Upper lobe of left lung (tissue), 4 donors: ENCODE measurements at regions not wholly inside any gene's neighbourhood (a gene's known extent, or its start where the extent isn't known, plus 50 kb on each side); places are given as distances from the start of the nearest gene placed in this dataset.

ENCODE experiments used
- CTCF ChIP-seq, 6 experiments: fragments of 450-650 bp in 4 of 6; fragments of 200-600 bp in 2 of 6; sonication (generic) in 2 of 6; IDR thresholded peaks; one replicate each; pipeline ENCODE4 v1.5.1; 2016 to 2019; ENCODE audit warnings: antibody characterized with exemption in 6 of 6
- EP300 ChIP-seq, 4 donors: sonication (generic); formaldehyde crosslinking; IDR thresholded peaks; one replicate each; pipeline ENCODE4 v1.5.1; 2017; ENCODE audit warnings: antibody characterized with exemption in 4 of 4, control low read depth in 2 of 4
- POLR2A ChIP-seq, 4 donors: fragments of 450-650 bp; IDR thresholded peaks; one replicate each; pipeline ENCODE4 v1.5.1; 2016 to 2017; ENCODE audit warnings: antibody characterized with exemption in 4 of 4, mild to moderate bottlenecking in 2 of 4
- POLR2AphosphoS5 ChIP-seq, 2 donors: sonication (generic); formaldehyde crosslinking; IDR thresholded peaks; one replicate each; pipeline ENCODE4 v1.5.1; 2017; ENCODE audit warnings: antibody characterized with exemption in 2 of 2

DNA sequence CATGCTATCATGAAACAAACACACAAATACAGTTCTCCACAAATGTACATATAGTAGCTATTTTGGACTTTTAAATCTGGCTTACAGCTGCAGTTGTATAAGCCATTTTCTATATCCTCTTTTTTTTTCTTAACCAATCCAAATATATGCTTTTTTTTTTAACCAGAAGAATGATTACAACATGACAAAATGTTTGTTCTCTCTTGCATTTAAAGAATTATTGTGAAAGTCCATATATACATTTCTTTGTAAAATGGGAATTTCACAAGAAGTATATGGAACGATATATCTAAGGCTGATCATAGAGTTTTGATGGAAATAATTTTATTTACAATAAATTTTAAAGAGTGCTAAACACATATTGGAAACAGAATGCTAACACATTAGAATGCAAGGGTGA is 95.6 kb downstream of the CD200R1L start:
- no peak for TF ChIP-seq POLR2AphosphoS5 (IDR thresholded peaks at IDR 0.05)
- no peak for TF ChIP-seq CTCF (IDR thresholded peaks at IDR 0.05)
- TF ChIP-seq POLR2A (IDR thresholded peaks at IDR 0.05), result no peak
- no peak for TF ChIP-seq EP300 (IDR thresholded peaks at IDR 0.05)
